HG02884 (cell line): ENCODE measurements at regions not wholly inside any gene's neighbourhood (a gene's known extent, or its start where the extent isn't known, plus 50 kb on each side); places are given as distances from the start of the nearest gene placed in this dataset.
"Not testable (repeated sequence)": the region's sequence is repeated elsewhere in the genome, so short reads cannot be mapped to it uniquely, and the experiment has no call there.

ENCODE experiments used
- ATAC-seq: cut with Tn5 transposase; IDR thresholded peaks from one replicate; pipeline ENCODE4 v1.9.1; 2021; ENCODE audit warnings: mild to moderate bottlenecking, moderate library complexity; ENCODE audit not compliant: unreplicated experiment

DNA sequence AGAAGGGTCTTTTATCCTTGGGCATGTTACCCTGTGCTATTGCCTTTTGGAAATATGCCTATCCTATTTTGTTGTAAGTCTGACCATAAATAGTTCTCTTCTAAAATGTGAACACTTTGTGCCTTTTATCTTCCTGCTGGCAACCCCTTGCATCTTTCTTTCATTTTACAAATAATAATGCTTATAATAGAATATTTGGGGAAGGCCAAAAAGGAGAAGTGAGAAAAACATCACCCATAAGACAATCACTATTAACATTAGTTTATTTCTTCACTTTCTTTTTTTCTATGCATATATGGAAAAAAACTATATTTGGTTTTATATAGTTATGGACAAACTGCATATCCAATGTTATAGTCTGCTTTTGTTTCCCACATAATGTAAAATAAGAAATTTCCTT is 64.9 kb upstream of the GBA3 start:
- ATAC-seq = not testable (repeated sequence)

GRCh38 chr4:22630161-22630975 is 62.4 kb upstream of the GBA3 start:
- ATAC-seq = not testable (repeated sequence)

GRCh38 chr4:22631167-22631566 is 61.6 kb upstream of the GBA3 start:
- peak; percentile 56 for ATAC-seq

DNA sequence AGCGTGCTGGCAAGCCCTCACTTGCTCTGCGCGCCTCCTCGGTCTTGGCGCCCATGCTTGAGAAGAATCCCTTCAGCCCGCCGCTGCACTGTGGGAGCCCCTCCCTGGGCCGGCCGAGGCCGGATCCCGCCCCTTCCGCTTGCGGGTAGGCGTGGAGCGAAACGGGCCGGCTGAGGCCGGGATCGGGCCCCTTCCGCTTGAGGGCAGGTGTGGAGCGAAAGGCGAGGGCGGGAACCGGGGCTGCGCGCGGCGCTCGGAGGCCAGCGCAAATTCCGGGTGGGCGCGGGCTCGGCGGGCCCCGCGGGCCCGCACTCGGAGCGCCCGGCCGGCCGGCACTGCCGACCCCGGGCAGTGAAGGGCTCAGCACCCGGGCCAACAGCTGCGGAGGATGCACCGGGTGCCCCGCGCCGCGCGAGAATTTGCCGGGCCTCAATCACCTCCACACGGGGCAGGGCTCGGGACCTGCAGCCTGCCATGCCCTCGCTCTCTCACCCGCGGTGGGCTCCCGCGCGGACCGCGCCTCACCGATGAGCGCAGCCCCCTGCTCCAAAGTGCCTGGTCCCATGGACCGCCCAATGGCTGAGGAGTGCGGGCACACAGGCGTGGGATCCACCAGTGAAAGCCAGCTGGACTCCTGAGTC is 58.1 kb upstream of the GBA3 start:
- ATAC-seq = no peak

- ATAC-seq = not testable (repeated sequence)
Measured at GRCh38 chr4:22635182-22635549, 57.6 kb upstream of the GBA3 start.

DNA sequence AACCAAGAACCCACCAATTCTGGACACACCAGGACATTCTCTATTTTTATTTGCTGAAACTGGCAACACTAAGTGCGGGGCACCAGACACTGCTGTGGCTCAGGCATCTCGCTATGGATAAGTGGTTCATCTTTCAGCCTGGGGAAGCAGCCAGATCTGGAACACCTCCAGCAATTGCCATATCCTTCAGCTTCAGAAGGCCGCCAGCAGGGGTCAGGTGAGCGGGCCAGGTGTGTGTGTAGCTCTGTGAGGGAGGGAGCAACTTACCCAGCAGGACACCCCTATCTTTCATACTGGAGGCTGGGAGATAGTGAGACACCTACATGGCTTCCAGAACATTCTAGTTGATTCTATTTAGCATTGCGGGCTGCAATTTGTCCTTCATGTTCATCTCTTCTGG is 57.0 kb upstream of the GBA3 start:
- ATAC-seq = no peak

GRCh38 chr4:22637306-22637705 is 55.4 kb upstream of the GBA3 start:
- no peak for ATAC-seq
